Suprapubic skin (tissue), 4 donors: ENCODE measurements at regions not wholly inside any gene's neighbourhood (a gene's known extent, or its start where the extent isn't known, plus 50 kb on each side); places are given as distances from the start of the nearest gene placed in this dataset.

ENCODE experiments used
- EP300 ChIP-seq: sonication (generic); formaldehyde crosslinking; IDR thresholded peaks from one replicate; pipeline ENCODE4 v1.6.1; 2017; ENCODE audit warnings: antibody characterized with exemption
- POLR2A ChIP-seq, 2 donors: fragments of 450-650 bp; IDR thresholded peaks; one replicate each; pipeline ENCODE4 v1.6.1; 2017; ENCODE audit warnings: antibody characterized with exemption in 2 of 2, mild to moderate bottlenecking in 2 of 2, moderate library complexity in 2 of 2
- POLR2AphosphoS5 ChIP-seq, 3 donors: sonication (generic); formaldehyde crosslinking; IDR thresholded peaks; one replicate each; pipeline ENCODE4 v1.6.1; 2017; ENCODE audit warnings: antibody characterized with exemption in 3 of 3
- TF ChIP-seq, protein P1 (sequence below), 2 donors: fragments of 200-600 bp in 1 of 2; fragments of 450-650 bp in 1 of 2; sonication (generic) in 1 of 2; IDR thresholded peaks; one replicate each; pipeline ENCODE4 v1.5.1; 2016 to 2019; ENCODE audit warnings: antibody characterized with exemption in 2 of 2, mild to moderate bottlenecking in 1 of 2, moderate library complexity in 1 of 2

DNA sequence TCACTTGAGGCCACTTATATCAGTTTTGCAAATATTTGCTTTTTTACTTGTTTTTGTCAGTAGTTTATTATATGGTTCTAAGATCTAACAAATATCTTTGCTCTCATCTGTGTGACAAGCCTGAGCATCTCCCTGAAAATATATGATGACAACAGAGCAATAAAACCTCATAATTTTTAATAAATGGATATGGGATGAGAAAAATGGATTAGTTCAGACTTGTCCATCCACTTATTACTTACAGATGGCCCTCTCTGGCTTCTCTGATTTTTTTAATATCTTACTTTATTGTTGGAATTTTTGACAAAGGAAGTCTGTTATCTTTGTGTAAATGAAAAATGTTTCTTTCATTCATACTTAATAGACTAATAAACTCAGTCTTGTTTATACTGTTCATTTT, 491.4 kb upstream of the RAG2 start:
- TF ChIP-seq POLR2A (IDR thresholded peaks at IDR 0.05): no peak
- TF ChIP-seq, protein P1, sequence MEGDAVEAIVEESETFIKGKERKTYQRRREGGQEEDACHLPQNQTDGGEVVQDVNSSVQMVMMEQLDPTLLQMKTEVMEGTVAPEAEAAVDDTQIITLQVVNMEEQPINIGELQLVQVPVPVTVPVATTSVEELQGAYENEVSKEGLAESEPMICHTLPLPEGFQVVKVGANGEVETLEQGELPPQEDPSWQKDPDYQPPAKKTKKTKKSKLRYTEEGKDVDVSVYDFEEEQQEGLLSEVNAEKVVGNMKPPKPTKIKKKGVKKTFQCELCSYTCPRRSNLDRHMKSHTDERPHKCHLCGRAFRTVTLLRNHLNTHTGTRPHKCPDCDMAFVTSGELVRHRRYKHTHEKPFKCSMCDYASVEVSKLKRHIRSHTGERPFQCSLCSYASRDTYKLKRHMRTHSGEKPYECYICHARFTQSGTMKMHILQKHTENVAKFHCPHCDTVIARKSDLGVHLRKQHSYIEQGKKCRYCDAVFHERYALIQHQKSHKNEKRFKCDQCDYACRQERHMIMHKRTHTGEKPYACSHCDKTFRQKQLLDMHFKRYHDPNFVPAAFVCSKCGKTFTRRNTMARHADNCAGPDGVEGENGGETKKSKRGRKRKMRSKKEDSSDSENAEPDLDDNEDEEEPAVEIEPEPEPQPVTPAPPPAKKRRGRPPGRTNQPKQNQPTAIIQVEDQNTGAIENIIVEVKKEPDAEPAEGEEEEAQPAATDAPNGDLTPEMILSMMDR (IDR thresholded peaks at IDR 0.05): no peak
- no peak for TF ChIP-seq POLR2AphosphoS5 (IDR thresholded peaks at IDR 0.05)
- TF ChIP-seq EP300: no peak
